DMS 273 treated with DMSO at 0.1 percent for 48 hours (cell line): ENCODE measurements at regions not wholly inside any gene's neighbourhood (a gene's known extent, or its start where the extent isn't known, plus 50 kb on each side); places are given as distances from the start of the nearest gene placed in this dataset.

ENCODE experiments used
- DNase-seq: peaks from one replicate; lab custom pipeline; 2025; lab: John Stamatoyannopoulos, UW

- no peak for DNase-seq
Observed at GRCh38 chr12:75974323-75975187, 57.0 kb downstream of the PHLDA1 start.

- no peak for DNase-seq
Observed at GRCh38 chr12:75971253-75971652, 60.3 kb downstream of the PHLDA1 start.

DNA sequence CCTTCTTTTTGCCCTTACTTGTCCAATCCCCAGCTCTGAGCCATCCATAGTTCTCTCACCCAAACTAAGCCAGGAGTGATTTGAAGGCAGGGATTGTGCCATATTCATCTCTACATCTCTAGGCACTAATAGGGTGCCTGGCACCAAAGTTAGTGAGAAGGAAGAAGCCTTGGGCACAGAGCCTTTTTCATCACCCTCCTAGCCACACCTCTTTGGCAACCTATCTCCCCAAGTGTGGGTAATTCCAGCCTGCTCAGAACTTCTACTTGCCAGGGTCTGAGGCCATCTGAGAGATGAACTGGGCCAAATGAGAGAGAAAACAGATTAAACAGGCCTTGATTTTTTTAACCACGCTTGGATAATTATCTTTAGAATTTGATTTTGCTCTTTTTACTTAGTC is 61.3 kb downstream of the PHLDA1 start:
- no peak for DNase-seq

- no peak for DNase-seq
Observed at GRCh38 chr12:75969768-75970167, 61.8 kb downstream of the PHLDA1 start.

DNA sequence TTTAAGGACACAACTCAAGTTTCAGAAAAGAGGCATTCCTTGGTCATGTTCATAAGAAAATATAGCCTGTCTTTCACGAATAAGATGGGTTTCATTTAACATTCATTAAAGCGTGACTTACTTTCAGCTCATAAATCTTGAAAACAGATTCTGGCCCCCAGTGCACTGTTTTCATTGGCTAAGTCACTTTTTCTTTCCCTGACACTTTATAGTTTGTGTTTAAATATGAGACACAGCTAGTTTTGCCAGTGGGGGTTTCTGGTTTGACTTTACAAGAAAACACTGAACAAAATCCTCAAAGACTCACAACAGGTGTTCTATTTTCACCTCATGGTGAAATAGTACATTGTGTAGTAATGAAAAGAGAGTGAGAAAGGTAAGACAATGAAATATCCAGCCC is 65.9 kb downstream of the PHLDA1 start:
- no peak for DNase-seq

GRCh38 chr12:75964150-75964549 is 67.4 kb downstream of the PHLDA1 start:
- DNase-seq = no peak

DNA sequence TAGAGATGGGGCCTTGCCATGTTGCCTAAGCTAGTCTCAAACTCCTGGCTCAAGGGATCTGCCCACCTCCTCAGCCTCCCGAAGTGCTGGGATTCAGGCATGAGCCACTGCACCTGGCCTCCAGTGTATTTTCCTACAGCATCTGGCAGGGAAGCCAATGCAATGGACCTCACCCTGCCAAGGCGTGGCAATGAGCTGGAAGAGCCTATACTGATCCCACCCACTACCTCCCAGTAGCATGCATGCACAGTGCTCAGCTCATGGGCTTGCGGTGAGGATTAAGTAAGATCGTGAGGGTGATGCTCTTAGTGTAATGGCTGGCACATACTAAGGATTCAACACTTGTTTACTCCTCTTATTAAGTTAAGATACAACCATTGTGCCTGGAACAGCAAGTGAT is 69.7 kb downstream of the PHLDA1 start:
- DNase-seq = no peak

DNA sequence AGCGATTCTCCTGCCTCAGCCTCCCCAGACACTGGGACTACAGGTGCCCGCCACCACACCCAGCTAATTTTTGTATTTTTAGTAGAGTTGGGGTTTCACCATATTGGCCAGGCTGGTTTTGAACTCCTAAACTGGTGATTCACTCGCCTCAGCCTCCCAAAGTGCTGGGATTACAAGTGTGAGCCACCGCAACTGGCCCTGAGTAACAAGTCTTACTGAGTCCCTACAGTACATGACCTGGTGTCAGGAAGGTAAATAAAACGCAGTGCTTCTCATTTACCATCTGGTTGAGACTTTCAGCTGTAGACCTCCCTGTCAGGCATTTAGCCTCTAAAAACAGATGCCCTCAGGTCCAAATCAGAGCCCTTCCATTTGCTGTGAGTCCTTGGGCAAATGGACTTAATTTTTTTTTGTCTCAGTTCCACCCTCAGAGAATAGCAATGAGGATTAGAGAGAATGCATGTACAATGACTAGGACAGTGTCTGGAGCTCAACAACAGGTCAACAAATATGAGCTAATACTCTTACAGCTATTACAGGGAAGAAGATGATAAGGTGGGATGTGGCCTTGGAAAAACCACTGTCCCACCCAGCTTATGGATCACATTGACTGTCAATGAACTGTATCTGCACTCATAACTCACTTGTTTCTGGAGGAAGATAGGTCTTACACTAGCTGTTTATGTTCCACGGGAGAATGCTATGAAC is 70.5 kb downstream of the PHLDA1 start:
- no peak for DNase-seq

DNA sequence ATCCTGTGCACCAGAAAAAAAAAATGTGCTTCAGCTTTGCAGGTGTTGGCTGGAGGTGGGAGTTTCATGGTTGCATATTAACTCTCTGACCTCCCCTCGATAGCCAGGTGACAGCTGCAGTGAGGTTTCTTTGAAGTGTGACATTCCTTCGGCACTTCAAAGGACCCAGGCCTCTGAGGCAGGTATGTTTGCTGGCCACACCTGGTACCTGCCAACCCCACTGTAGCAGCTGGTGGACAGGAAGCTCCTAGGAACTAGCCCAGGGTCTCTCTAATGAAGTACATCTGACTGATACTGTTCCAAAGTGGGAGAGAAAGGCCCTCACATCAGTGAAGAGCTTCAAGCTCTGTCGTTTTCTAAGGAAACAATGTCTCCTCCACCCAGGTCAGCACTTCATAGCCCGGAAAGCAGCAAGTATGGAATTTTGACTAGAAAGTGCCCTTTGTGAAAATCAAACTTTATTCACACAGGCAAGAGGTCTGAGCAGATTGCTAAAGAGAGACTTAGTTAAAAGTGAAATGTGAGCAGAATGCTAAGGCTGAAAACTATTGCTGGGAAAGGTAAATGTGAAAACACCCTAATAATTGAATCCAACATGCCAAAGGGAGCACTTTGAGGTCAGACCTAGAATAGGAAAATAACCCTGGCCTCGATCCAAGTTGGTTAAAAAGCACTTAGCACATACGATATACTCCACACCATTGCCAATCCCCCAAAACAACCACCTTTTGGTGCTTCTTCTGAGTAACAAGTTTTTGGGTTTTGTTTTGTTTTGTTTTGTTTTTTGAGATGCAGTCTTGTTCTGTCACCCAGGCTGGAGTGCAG is 71.3 kb downstream of the PHLDA1 start:
- DNase-seq = no peak

GRCh38 chr12:75959506-75959905 is 72.1 kb downstream of the PHLDA1 start:
- DNase-seq = no peak

DNA sequence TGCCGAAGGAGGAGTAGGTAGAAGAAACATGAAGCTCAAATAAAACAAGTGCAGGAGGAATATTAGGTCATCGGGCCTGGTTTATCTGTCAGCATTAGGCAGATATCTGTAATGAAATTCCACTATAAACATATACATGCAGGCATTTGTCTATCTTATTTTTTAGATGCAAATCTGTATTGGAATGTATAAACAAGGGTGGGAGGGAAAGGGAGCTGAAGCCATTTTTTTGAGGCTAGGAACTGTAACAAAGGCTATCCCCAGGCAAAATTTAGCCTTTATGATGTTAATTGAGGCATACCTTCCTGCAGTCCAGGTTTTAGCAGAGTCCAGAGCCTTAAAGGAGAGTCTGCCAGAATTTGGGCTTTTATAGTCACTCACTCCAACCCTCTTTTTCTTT is 72.5 kb downstream of the PHLDA1 start:
- no peak for DNase-seq

DNA sequence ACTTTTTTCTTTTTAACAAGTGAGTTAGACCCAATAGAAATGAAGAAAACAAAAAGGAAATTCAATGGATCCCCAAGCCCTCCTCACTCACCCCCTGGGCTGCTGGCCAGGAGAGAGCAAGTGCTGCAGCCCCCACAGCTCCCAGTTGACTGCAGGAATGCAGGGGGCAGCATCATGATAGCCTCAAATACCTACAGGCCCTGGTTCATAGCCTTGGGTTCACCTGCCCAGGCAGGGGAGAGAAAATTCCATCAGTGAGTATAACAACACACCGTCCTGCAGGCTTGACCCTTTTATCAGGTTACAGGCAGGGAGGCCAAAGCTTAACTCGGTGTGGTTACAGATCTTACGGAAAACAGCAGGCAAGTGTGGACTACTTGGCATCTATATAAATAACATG is 76.3 kb downstream of the PHLDA1 start:
- DNase-seq = no peak

DNA sequence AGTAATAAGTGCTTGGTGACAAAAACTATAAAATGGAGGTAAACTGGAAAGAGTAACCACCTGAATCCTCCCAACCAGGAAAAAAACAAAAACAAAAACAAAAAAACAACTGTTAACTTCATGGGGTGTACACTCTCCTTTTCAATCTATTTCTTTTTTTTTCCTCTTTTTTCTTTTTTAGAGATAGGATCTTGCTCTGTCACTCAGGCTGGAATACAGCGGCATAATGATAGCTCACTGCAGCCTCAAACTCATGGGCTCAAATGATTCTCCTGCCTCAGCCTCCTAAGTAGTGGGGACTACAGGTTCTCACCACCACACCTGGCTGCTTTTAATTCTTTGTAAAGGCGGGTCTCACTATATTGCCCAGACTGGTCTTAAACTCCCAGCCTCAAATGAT is 76.8 kb downstream of the PHLDA1 start:
- no peak for DNase-seq

- no peak for DNase-seq
Observed at GRCh38 chr12:75954041-75954440, 77.5 kb downstream of the PHLDA1 start.

GRCh38 chr12:75953312-75953906 is 78.2 kb downstream of the PHLDA1 start:
- DNase-seq = no peak

GRCh38 chr12:75951399-75952278 is 79.9 kb downstream of the PHLDA1 start:
- no peak for DNase-seq

GRCh38 chr12:75947156-75947723 is 84.3 kb downstream of the PHLDA1 start:
- DNase-seq = no peak

GRCh38 chr12:75945581-75945980 is 86.0 kb downstream of the PHLDA1 start:
- DNase-seq = no peak

GRCh38 chr12:75944905-75945432 is 86.6 kb downstream of the PHLDA1 start:
- DNase-seq = no peak

- no peak for DNase-seq
Observed at GRCh38 chr12:75944097-75944904, 87.3 kb downstream of the PHLDA1 start.
